ENCODE measurements at regions not wholly inside any gene's neighbourhood (a gene's known extent, or its start where the extent isn't known, plus 50 kb on each side); places are given as distances from the start of the nearest gene placed in this dataset.

GRCh38 chr9:536597-537511, 304.6 kb upstream of the DMRT1 start:
- WGBS (ENCODE audit: low lambda C conversion rate): 14% methylated on average over 11 of the region's 11 CpGs
- ChIA-PET CTCF (no interaction called here), POLR2A (no interaction called here)
- no peak overlapping the region for H3K4me2 ChIP-seq
- TF ChIP-seq USF1 (IDR thresholded peaks at IDR 0.05; ENCODE audit: borderline replicate concordance, low read depth): no peak
- no peaks in the 10 kb centered on the region for H3K79me2 ChIP-seq (ENCODE audit: insufficient read depth)
- H2AFZ ChIP-seq (ENCODE audit: low read depth): no peak overlapping the region
- no peaks in the 10 kb centered on the region for H4K20me1 ChIP-seq (ENCODE audit: insufficient read depth)
- H3K36me3 ChIP-seq (replicated peaks in 1 of 2; ENCODE audit: control insufficient read depth in 1 of 2, insufficient read depth in 2 of 2, low read length in 1 of 2): no peaks in the 10 kb centered on the region
- H3K4me3 ChIP-seq (ENCODE audit: low read depth in 2 of 2, low read length in 1 of 2): no peak overlapping the region
- no peaks in the 10 kb centered on the region for H3F3A ChIP-seq (replicated peaks; ENCODE audit: insufficient read depth)
- H3K27ac ChIP-seq (ENCODE audit: low read depth in 2 of 2, low read length in 1 of 2): no peak overlapping the region
- H3K4me1 ChIP-seq (ENCODE audit: control insufficient read depth in 1 of 2, insufficient read depth in 2 of 2, low read depth in 1 of 2, low read length in 1 of 2): no peaks in the 10 kb centered on the region
- H3K27me3 ChIP-seq (ENCODE audit: insufficient read depth): peaks cover 13% of the 10 kb centered on the region; the same call in 1 of the 2 replicates
- H3K9ac ChIP-seq: no peak overlapping the region
- H3K9me3 ChIP-seq: no peaks in the 10 kb centered on the region
- DNase-seq: no peak
- H3K9me2 ChIP-seq: no peaks in the 10 kb centered on the region

- DNase-seq: no peak
- Histone ChIP-seq H3K4me1 (ENCODE audit: control insufficient read depth in 1 of 2, insufficient read depth in 2 of 2, low read depth in 1 of 2, low read length in 1 of 2) (no peaks in the 10 kb centered on the region), H4K20me1 (ENCODE audit: insufficient read depth) (no peaks in the 10 kb centered on the region), H3K4me2 (no peak overlapping the region), H3K27me3 (ENCODE audit: insufficient read depth) (peaks cover 11% of the 10 kb centered on the region; the same call in 1 of the 2 replicates), H3K79me2 (ENCODE audit: insufficient read depth) (no peaks in the 10 kb centered on the region), H3K9me2 (no peaks in the 10 kb centered on the region), H3K9ac (no peak overlapping the region), H3K36me3 (replicated peaks in 1 of 2; ENCODE audit: control insufficient read depth in 1 of 2, insufficient read depth in 2 of 2, low read length in 1 of 2) (no peaks in the 10 kb centered on the region), H2AFZ (ENCODE audit: low read depth) (no peak overlapping the region), H3K4me3 (ENCODE audit: low read depth in 2 of 2, low read length in 1 of 2) (no peak overlapping the region), H3F3A (replicated peaks; ENCODE audit: insufficient read depth) (no peaks in the 10 kb centered on the region), H3K27ac (ENCODE audit: low read depth in 2 of 2, low read length in 1 of 2) (no peak overlapping the region), H3K9me3 (no peaks in the 10 kb centered on the region)
- ChIA-PET CTCF (no interaction called here), POLR2A (no interaction called here)
- TF ChIP-seq CHD2 (IDR thresholded peaks at IDR 0.05; ENCODE audit: low read length, partially characterized antibody) (no peak), JUND (IDR thresholded peaks at IDR 0.05) (no peak), EP300 (IDR thresholded peaks at IDR 0.05; ENCODE audit: borderline replicate concordance in 1 of 2, low read depth in 1 of 2, low read length in 1 of 2) (no peak), MXI1 (IDR thresholded peaks at IDR 0.05; ENCODE audit: low read depth, low read length) (no peak), REST (IDR thresholded peaks at IDR 0.05; ENCODE audit: low read depth, low read length) (no peak), SIN3A (IDR thresholded peaks at IDR 0.05; ENCODE audit: borderline replicate concordance, low read depth, low read length) (no peak)
- 8% methylated on average over 4 of the region's 4 CpGs for WGBS (ENCODE audit: low lambda C conversion rate)
Measured at GRCh38 chr9:543478-543877, 298.0 kb upstream of the DMRT1 start.

All from SK-N-SH (cell line).